GM23338 (cell line): ENCODE measurements at regions not wholly inside any gene's neighbourhood (a gene's known extent, or its start where the extent isn't known, plus 50 kb on each side); places are given as distances from the start of the nearest gene placed in this dataset.
"Not testable (repeated sequence)": the region's sequence is repeated elsewhere in the genome, so short reads cannot be mapped to it uniquely, and the experiment has no call there.

Experiments used
- ATAC-seq: fragments of 200-7000 bp; cut with Tn5 transposase; 3 replicates; pipeline ENCODE4 v1.9.1; 2020
- DNase-seq: peaks from one replicate; pipeline ENCODE4 v3.0.0-alpha.2; 2015; ENCODE audit warnings: low spot score
- H2AFZ ChIP-seq: fragments of 200-600 bp; sonication (generic); 2 replicates; pipeline ENCODE4 v1.8.0; 2016; ENCODE audit warnings: antibody characterized with exemption, mild to moderate bottlenecking, moderate library complexity
- H3F3A ChIP-seq: fragments of 200-600 bp; sonication (generic); replicated peaks from 2 replicates; pipeline ENCODE4 v1.8.0; 2017; ENCODE audit warnings: antibody characterized with exemption, mixed run types, low read depth
- H3K27ac ChIP-seq: fragments of 200-600 bp; sonication (generic); 2 replicates; pipeline ENCODE4 v1.6.1; 2016; ENCODE audit warnings: low read depth
- H3K27me3 ChIP-seq: fragments of 200-600 bp; sonication (generic); 2 replicates; pipeline ENCODE4 v1.8.0; 2016; ENCODE audit warnings: mild to moderate bottlenecking, mixed run types, moderate library complexity; ENCODE audit not compliant: insufficient read depth
- H3K36me3 ChIP-seq: fragments of 200-600 bp; sonication (generic); 2 replicates; pipeline ENCODE4 v1.8.0; 2016; ENCODE audit warnings: mild to moderate bottlenecking; ENCODE audit not compliant: insufficient read depth
- H3K4me1 ChIP-seq: fragments of 200-600 bp; sonication (generic); 2 replicates; pipeline ENCODE4 v1.8.0; 2016; ENCODE audit warnings: mild to moderate bottlenecking, moderate library complexity; ENCODE audit not compliant: insufficient read depth
- H3K4me2 ChIP-seq: fragments of 200-600 bp; sonication (generic); 2 replicates; pipeline ENCODE4 v1.7.1; 2017; ENCODE audit warnings: mixed run types
- H3K4me3 ChIP-seq: fragments of 200-600 bp; sonication (generic); 2 replicates; pipeline ENCODE4 v1.6.1; 2016; ENCODE audit warnings: mixed run types
- H3K79me2 ChIP-seq: fragments of 200-600 bp; sonication (generic); replicated peaks from 2 replicates; pipeline ENCODE4 v1.8.0; 2017; ENCODE audit warnings: mild to moderate bottlenecking; ENCODE audit not compliant: insufficient read depth
- H3K9me2 ChIP-seq: fragments of 200-600 bp; sonication (generic); 2 replicates; pipeline ENCODE4 v1.8.0; 2017; ENCODE audit not compliant: insufficient read depth
- H4K20me1 ChIP-seq: fragments of 200-600 bp; sonication (generic); replicated peaks from 2 replicates; pipeline ENCODE4 v1.8.0; 2017; ENCODE audit warnings: mild to moderate bottlenecking; ENCODE audit not compliant: insufficient read depth
- H3K27ac Mint-ChIP-seq: 2 replicates; pipeline ENCODE4 v1.8.0; 2020; ENCODE audit warnings: inconsistent platforms, mild to moderate bottlenecking, moderate library complexity, mixed read lengths
- H3K27me3 Mint-ChIP-seq: 3 replicates; pipeline ENCODE4 v1.8.0; 2022; ENCODE audit warnings: low read depth, mild to moderate bottlenecking, moderate library complexity, mixed read lengths, inconsistent platforms; ENCODE audit not compliant: insufficient read depth, poor library complexity
- H3K36me3 Mint-ChIP-seq: 3 replicates; pipeline ENCODE4 v1.8.0; 2021; ENCODE audit warnings: low read depth, mild to moderate bottlenecking, inconsistent platforms, moderate library complexity, mixed read lengths
- H3K4me1 Mint-ChIP-seq: 3 replicates; pipeline ENCODE4 v1.8.0; 2020; ENCODE audit warnings: mild to moderate bottlenecking, inconsistent platforms, mixed read lengths
- H3K4me3 Mint-ChIP-seq: 3 replicates; pipeline ENCODE4 v1.8.0; 2021; ENCODE audit warnings: moderate library complexity, mild to moderate bottlenecking, inconsistent platforms, mixed read lengths
- H3K9me3 Mint-ChIP-seq: 3 replicates; pipeline ENCODE4 v1.8.0; 2020; ENCODE audit warnings: moderate library complexity, mild to moderate bottlenecking, inconsistent platforms, mixed read lengths
- CREB1 ChIP-seq: fragments of 250-450 bp; sonication (Bioruptor Pico); IDR thresholded peaks from 2 replicates; pipeline ENCODE4 v1.5.0; 2020; ENCODE audit warnings: low read depth, mild to moderate bottlenecking, moderate library complexity
- CTCF ChIP-seq, 2 experiments: fragments of 200-600 bp in 1 of 2; sonication (generic) in 1 of 2; conservative IDR thresholded peaks; 2 replicates each; pipeline versions ENCODE4 v1.5.1 to v1.6.1; 2016 to 2017; ENCODE audit warnings: antibody characterized with exemption in 2 of 2, low read depth in 2 of 2, mild to moderate bottlenecking in 2 of 2, moderate library complexity in 1 of 2
- EZH2 ChIP-seq: fragments of 200-600 bp; sonication (generic); IDR thresholded peaks from one replicate; pipeline ENCODE4 v1.8.0; 2017; ENCODE audit warnings: antibody characterized with exemption, mild to moderate bottlenecking, low read depth; ENCODE audit not compliant: unreplicated experiment
- NANOG ChIP-seq: IDR thresholded peaks from 2 replicates; pipeline ENCODE4 v1.6.1; 2016; ENCODE audit warnings: antibody characterized with exemption, borderline replicate concordance
- ZNF114 ChIP-seq: fragments of 250-450 bp; sonication (Bioruptor Pico); IDR thresholded peaks from 2 replicates; pipeline ENCODE4 v1.5.0; 2020; ENCODE audit warnings: mild to moderate bottlenecking, moderate library complexity
- ZNF462 ChIP-seq: fragments of 250-450 bp; sonication (Bioruptor Pico); IDR thresholded peaks from 2 replicates; pipeline ENCODE4 v1.5.0; 2020; ENCODE audit warnings: mild to moderate bottlenecking, moderate library complexity

GRCh38 chr22:33124471-33124870, 66.3 kb upstream of the SYN3 start (continued):
- TF ChIP-seq ZNF462 (CRISPR knock-in tag) (no peak), NANOG (no peak), EZH2 (no peak), CREB1 (CRISPR knock-in tag) (no peak), ZNF114 (CRISPR knock-in tag) (no peak), CTCF (conservative IDR thresholded peaks at IDR 0.05; ENCODE audit: low read depth in 2 of 2) (no peak)

GRCh38 chr22:33122439-33122838, 64.3 kb upstream of the SYN3 start:
- not testable (repeated sequence) for H3K4me3 ChIP-seq, H3K4me3 Mint-ChIP-seq, H2AFZ ChIP-seq, H3K36me3 Mint-ChIP-seq, H3K27me3 ChIP-seq, H3K27me3 Mint-ChIP-seq, H3K9me3 Mint-ChIP-seq, H3K36me3 ChIP-seq, H3K27ac Mint-ChIP-seq, H3K79me2 ChIP-seq, H3K4me1 ChIP-seq, ATAC-seq, H3K4me2 ChIP-seq, DNase-seq, H3F3A ChIP-seq, H4K20me1 ChIP-seq, H3K9me2 ChIP-seq, H3K27ac ChIP-seq, H3K4me1 Mint-ChIP-seq
